ENCODE measurements at regions not wholly inside any gene's neighbourhood (a gene's known extent, or its start where the extent isn't known, plus 50 kb on each side); places are given as distances from the start of the nearest gene placed in this dataset.

DNA sequence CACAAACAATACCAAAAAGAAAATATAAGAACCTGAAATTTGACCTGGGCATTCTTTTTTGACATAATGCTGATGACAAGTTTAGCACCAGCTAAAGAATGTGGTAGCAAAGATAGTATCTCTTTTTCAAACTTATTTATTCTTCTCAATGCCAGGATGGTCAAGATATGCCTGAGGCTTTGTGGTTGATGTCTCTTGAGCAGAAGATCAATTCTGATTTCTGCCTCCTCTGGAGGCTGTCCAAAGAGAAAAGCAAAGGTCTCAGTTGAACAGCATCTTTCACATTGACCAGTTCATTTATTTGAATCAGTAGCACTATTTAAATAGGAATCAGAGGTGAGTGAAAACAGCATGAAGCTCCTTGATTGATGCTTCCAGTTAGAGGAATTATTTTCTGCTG is 588.2 kb downstream of the HTR1A start:
- no peak for TF ChIP-seq TAF1 (IDR thresholded peaks at IDR 0.05; ENCODE audit: low read depth)
- TF ChIP-seq ZBTB7A (IDR thresholded peaks at IDR 0.05; ENCODE audit: low read depth), result no peak
- no peak for TF ChIP-seq RAD21 (IDR thresholded peaks at IDR 0.05; ENCODE audit: low read depth)
- no peak for TF ChIP-seq TEAD4 (IDR thresholded peaks at IDR 0.05)
- no peak for TF ChIP-seq TCF12 (IDR thresholded peaks at IDR 0.05; ENCODE audit: low read depth)
- TF ChIP-seq YY1 (IDR thresholded peaks at IDR 0.05; ENCODE audit: low read depth), result no peak
- no peak for TF ChIP-seq NFIC (IDR thresholded peaks at IDR 0.05)
- TF ChIP-seq, protein P1, sequence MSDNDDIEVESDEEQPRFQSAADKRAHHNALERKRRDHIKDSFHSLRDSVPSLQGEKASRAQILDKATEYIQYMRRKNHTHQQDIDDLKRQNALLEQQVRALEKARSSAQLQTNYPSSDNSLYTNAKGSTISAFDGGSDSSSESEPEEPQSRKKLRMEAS (IDR thresholded peaks at IDR 0.05), result no peak
- TF ChIP-seq CREB1 (IDR thresholded peaks at IDR 0.05; ENCODE audit: low read depth), result no peak
- TF ChIP-seq, protein P2, sequence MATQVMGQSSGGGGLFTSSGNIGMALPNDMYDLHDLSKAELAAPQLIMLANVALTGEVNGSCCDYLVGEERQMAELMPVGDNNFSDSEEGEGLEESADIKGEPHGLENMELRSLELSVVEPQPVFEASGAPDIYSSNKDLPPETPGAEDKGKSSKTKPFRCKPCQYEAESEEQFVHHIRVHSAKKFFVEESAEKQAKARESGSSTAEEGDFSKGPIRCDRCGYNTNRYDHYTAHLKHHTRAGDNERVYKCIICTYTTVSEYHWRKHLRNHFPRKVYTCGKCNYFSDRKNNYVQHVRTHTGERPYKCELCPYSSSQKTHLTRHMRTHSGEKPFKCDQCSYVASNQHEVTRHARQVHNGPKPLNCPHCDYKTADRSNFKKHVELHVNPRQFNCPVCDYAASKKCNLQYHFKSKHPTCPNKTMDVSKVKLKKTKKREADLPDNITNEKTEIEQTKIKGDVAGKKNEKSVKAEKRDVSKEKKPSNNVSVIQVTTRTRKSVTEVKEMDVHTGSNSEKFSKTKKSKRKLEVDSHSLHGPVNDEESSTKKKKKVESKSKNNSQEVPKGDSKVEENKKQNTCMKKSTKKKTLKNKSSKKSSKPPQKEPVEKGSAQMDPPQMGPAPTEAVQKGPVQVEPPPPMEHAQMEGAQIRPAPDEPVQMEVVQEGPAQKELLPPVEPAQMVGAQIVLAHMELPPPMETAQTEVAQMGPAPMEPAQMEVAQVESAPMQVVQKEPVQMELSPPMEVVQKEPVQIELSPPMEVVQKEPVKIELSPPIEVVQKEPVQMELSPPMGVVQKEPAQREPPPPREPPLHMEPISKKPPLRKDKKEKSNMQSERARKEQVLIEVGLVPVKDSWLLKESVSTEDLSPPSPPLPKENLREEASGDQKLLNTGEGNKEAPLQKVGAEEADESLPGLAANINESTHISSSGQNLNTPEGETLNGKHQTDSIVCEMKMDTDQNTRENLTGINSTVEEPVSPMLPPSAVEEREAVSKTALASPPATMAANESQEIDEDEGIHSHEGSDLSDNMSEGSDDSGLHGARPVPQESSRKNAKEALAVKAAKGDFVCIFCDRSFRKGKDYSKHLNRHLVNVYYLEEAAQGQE (IDR thresholded peaks at IDR 0.05; ENCODE audit: low read depth), result no peak
- no peak for TF ChIP-seq CEBPB (IDR thresholded peaks at IDR 0.05)

DNA sequence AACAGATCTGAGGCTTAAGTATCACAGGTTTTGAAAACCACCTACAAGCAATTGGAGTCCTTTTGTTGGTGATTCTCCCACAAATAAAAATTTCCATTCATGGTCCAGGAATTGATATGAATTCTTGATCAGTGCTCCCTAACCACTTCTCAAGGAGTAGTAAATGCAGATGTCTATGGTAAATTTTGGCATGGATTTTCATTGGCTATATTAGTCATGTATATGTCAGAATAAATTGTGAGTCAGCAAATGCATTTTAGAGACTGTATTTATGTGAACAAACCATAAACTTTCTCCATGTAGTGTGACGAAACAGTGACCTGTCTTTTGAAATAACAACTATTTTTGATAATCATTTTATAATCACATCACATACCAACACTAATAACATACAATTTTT is 611.1 kb downstream of the HTR1A start:
- TF ChIP-seq, protein P3, sequence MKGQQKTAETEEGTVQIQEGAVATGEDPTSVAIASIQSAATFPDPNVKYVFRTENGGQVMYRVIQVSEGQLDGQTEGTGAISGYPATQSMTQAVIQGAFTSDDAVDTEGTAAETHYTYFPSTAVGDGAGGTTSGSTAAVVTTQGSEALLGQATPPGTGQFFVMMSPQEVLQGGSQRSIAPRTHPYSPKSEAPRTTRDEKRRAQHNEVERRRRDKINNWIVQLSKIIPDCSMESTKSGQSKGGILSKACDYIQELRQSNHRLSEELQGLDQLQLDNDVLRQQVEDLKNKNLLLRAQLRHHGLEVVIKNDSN (IDR thresholded peaks at IDR 0.05), result no peak
- TF ChIP-seq ZBTB7A (IDR thresholded peaks at IDR 0.05; ENCODE audit: low read depth) (no peak), TAF1 (IDR thresholded peaks at IDR 0.05; ENCODE audit: low read depth) (no peak), TCF12 (IDR thresholded peaks at IDR 0.05; ENCODE audit: low read depth) (no peak), EP300 (IDR thresholded peaks at IDR 0.05; ENCODE audit: borderline replicate concordance) (no peak), NFIC (IDR thresholded peaks at IDR 0.05) (no peak), TEAD4 (IDR thresholded peaks at IDR 0.05) (no peak), CREB1 (IDR thresholded peaks at IDR 0.05; ENCODE audit: low read depth) (no peak), FOXM1 (IDR thresholded peaks at IDR 0.05; ENCODE audit: borderline replicate concordance, low read depth) (no peak), CEBPB (IDR thresholded peaks at IDR 0.05) (no peak), YY1 (IDR thresholded peaks at IDR 0.05; ENCODE audit: low read depth) (no peak), RAD21 (IDR thresholded peaks at IDR 0.05; ENCODE audit: low read depth) (no peak), EGR1 (IDR thresholded peaks at IDR 0.05) (no peak)
- TF ChIP-seq, protein P1 (IDR thresholded peaks at IDR 0.05), result no peak
- TF ChIP-seq, protein P2 (IDR thresholded peaks at IDR 0.05; ENCODE audit: low read depth), result no peak

DNA sequence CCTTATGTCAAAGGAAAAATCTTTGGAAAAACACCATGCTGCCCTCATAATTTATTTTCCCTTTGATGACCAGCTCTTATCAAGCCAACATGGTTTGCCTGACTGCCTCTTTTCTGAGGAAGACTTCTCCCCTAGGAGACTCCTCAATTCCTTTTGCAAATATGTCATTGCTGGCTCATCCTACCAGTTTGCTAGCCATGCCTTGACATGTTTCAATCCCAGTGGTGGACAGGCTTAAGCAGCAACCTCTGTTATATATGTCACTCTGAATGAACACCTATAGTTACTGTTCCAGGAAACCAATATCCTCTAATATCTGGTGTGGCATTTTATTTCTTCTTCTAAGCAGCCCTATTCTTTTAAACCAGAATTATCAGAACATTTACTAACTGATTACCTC is 615.8 kb downstream of the HTR1A start:
- TF ChIP-seq, protein P3 (IDR thresholded peaks at IDR 0.05), result no peak
- TF ChIP-seq, protein P2 (IDR thresholded peaks at IDR 0.05; ENCODE audit: low read depth), result no peak
- no peak for TF ChIP-seq FOXM1 (IDR thresholded peaks at IDR 0.05; ENCODE audit: borderline replicate concordance, low read depth)
- TF ChIP-seq, protein P1 (IDR thresholded peaks at IDR 0.05), result no peak
- no peak for TF ChIP-seq TAF1 (IDR thresholded peaks at IDR 0.05; ENCODE audit: low read depth)
- TF ChIP-seq CEBPB (IDR thresholded peaks at IDR 0.05), result no peak
- TF ChIP-seq TCF12 (IDR thresholded peaks at IDR 0.05; ENCODE audit: low read depth), result no peak
- no peak for TF ChIP-seq TEAD4 (IDR thresholded peaks at IDR 0.05)
- TF ChIP-seq EGR1 (IDR thresholded peaks at IDR 0.05), result no peak

DNA sequence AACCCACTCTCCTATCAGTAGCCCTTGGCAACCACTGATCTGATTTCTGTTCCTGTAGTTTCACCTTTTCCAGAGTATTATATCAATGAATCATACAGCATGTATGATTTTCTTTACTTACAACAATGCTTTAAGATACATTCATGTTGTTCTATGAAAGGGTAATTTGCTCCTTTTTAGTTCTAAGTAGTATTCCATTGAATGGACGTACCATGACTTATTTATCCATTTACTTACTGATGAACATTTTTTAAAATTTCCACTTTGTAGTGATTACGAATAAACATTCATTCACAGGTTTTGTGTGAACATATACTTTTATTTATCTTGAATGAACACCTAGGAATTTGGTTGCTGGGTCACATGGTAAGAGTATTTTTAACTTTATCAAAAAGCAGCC is 620.8 kb downstream of the HTR1A start:
- no peak for TF ChIP-seq FOXM1 (IDR thresholded peaks at IDR 0.05; ENCODE audit: borderline replicate concordance, low read depth)
- TF ChIP-seq, protein P2 (IDR thresholded peaks at IDR 0.05; ENCODE audit: low read depth), result no peak
- TF ChIP-seq TEAD4 (IDR thresholded peaks at IDR 0.05), result no peak
- no peak for TF ChIP-seq TCF12 (IDR thresholded peaks at IDR 0.05; ENCODE audit: low read depth)
- no peak for TF ChIP-seq EP300 (IDR thresholded peaks at IDR 0.05; ENCODE audit: borderline replicate concordance)
- no peak for TF ChIP-seq CEBPB (IDR thresholded peaks at IDR 0.05)
- TF ChIP-seq, protein P1 (IDR thresholded peaks at IDR 0.05), result no peak
- TF ChIP-seq, protein P3 (IDR thresholded peaks at IDR 0.05), result no peak
- no peak for TF ChIP-seq TAF1 (IDR thresholded peaks at IDR 0.05; ENCODE audit: low read depth)
- TF ChIP-seq ZBTB7A (IDR thresholded peaks at IDR 0.05; ENCODE audit: low read depth), result no peak
- TF ChIP-seq CREB1 (IDR thresholded peaks at IDR 0.05; ENCODE audit: low read depth), result no peak
- TF ChIP-seq YY1 (IDR thresholded peaks at IDR 0.05; ENCODE audit: low read depth), result no peak
